HG03342 (cell line): ENCODE measurements at regions not wholly inside any gene's neighbourhood (a gene's known extent, or its start where the extent isn't known, plus 50 kb on each side); places are given as distances from the start of the nearest gene placed in this dataset.

Source experiments
- ATAC-seq: cut with Tn5 transposase; IDR thresholded peaks from one replicate; pipeline ENCODE4 v1.9.1; 2021; ENCODE audit warnings: mild to moderate bottlenecking, moderate library complexity; ENCODE audit not compliant: unreplicated experiment

DNA sequence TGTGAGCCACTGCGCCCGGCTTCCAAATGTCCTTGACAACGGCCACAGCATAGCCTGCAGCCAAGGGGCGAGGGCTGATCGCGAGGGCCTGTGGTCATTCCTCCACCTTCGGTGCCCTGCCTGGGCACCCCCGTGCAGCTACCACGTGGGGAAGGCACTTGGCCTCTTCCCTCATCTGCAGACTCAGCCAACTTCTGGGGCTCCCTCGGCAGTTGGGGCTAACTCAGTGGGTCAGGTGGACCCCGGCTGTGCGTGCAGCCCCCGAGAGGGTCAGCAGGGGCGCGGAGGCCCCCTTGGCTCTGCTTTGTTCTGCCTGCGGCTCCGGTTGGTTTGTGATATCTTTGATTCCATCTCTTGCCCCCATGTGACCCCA lies 52.9 kb upstream of the BHLHE23 start:
- no peak for ATAC-seq

DNA sequence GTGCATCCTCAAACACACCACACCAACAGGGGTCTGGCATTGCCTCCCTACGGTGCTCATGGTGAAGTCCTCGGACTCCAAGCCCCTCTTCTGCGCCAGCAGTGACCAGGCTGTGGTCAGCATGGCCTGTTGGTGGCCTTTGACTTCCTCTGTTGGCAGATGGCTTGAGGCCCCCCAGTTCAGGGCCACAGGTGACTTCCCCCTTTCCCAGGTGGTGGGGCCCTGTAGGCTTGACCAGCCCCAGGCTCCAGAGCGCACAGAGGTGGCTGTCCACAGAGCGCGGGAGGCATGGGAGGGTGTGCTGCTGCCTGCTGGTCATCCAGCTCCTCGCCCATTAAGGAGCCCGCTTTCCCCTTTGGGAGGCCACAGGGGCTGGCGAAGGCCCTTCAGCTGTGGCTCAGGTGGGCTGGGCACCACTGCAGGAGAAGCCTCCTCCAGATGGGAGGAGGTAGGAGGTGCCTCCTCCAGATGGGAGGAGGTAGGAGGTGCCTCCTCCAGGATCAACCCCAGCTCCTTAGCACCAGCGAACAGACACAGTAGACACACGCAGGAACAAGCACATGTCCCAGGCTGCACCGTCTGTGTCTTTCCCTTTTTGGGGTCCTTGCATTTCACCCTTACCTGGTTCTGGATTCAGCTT lies 52.1 kb upstream of the BHLHE23 start:
- ATAC-seq: no peak

DNA sequence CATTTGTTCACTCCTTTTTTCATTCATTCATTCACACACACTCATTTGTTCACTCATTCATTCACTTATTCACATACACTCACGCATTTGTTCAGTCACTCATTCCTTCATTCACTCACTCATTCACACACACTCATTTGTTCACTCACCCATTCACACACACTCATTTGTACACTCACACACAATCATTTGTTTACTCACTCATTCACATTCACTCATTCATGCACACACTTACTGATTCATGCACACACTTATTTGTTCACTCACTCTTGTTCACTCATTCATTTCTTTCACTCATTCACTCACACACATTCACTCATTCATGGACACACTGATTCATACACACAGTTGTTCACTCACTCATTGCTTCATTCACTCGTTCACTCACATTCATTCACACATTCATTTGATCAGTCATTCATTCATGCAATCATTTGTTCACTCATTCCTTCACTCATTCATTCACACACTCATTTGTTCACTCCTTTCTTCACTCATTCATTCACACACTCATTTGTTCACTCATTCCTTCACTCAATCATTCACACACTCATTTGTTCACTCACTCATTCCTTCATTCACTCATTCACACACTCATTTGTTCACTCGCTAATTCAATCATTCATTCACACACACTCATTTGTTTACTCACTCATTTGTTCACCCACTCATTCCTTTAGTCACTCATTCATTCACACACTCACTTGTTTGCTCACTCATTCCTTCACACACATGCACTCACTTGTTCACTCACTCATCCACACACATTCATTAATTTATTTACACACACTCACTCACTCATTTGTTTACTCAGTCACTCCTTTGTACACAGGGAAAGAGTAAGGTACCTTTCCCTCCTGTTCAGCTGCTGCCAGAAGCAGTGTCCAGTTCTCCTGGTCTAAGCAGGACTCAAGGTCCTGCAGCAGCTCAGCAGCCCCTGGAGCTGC lies 50.7 kb upstream of the BHLHE23 start:
- ATAC-seq: no peak

DNA sequence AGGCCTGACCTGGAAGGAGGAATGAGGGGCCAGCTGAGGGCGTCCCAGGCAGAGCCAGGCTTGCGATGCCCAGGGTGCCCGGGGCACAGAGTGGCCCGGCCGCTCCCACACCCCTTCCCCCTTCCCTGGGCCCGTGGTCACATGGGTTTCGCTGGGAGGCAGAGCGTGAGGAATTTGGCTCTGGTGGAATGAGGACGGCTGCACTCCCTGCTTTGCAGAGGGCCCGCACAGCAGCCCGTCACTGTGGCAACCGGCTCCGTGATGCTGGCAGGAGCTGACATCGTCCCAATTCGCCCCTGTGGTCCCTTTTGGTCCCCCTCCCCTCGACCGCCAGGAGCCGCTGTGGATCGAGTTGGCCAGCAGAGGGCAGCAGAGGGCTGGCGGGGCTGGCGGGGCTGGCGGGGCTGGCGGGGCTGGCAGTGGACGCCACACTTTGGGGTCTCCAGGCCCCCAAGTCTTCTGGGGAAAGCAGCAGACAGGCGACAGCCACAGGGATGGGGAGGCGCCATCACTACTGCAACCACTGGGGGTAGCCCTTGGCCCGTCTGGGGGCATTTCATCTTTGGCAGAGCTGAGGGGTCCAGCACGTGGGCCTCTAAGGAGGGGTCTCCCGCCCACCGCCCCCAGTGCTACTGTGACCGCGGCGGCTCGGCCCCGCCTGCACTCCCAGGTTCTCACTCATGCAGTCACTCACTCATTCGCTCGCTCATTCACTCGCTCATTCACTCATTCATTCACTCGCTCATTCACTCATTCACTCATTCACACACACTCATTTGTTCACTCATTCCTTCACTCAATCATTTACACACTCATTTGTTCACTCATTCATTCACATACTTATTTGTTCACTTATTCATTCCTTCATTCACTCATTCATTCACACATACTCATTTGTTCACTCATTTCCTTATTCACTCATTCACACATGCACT lies 49.7 kb upstream of the BHLHE23 start:
- ATAC-seq: no peak
